IMR-90 (cell line): ENCODE measurements at regions not wholly inside any gene's neighbourhood (a gene's known extent, or its start where the extent isn't known, plus 50 kb on each side); places are given as distances from the start of the nearest gene placed in this dataset.

ENCODE experiments used
- ATAC-seq: fragments of 200-7000 bp; cut with Tn5 transposase; 2 replicates; pipeline ENCODE4 v1.9.1; 2020; ENCODE audit warnings: low read depth, mild to moderate bottlenecking, moderate library complexity
- BruUV-seq: library from RNA; stranded (reverse); fragments of 400-500 nt; replicated peaks from 2 replicates; lab custom pipeline; 2021; lab: Mats Ljungman, UMichigan
- CTCF ChIA-PET: fragments of 300-600 bp; formaldehyde crosslinking; extraction: SDS; loops from one replicate; lab custom pipeline; 2021; ENCODE audit warnings: antibody characterized with exemption; lab: Yijun Ruan, JAX
- POLR2A ChIA-PET: fragments of 300-600 bp; sonication (Branson Sonifier 250); formaldehyde crosslinking; loops from one replicate; lab custom pipeline; 2022; ENCODE audit warnings: antibody characterized with exemption; ENCODE audit not compliant: unreplicated experiment; lab: Charles Lee
- DNase-seq: peaks from one replicate; pipeline ENCODE4 v3.0.0; 2013
- H2AFZ ChIP-seq: replicated peaks from 2 replicates; pipeline ENCODE3; 2013; ENCODE audit warnings: low read length, mild to moderate bottlenecking; ENCODE audit not compliant: poor library complexity
- H2AK5ac ChIP-seq: 2 replicates; pipeline ENCODE4 v1.6.1; 2013; ENCODE audit warnings: low read depth, low read length, inconsistent platforms
- H2AK9ac ChIP-seq: replicated peaks from 2 replicates; pipeline ENCODE3; 2013; ENCODE audit warnings: mild to moderate bottlenecking, low read depth, low read length, moderate library complexity; ENCODE audit not compliant: poor library complexity
- H2BK120ac ChIP-seq: 2 replicates; pipeline ENCODE4 v1.6.1; 2013; ENCODE audit warnings: low read depth, low read length, inconsistent platforms
- H2BK15ac ChIP-seq: 3 replicates; pipeline ENCODE4 v1.6.1; 2013; ENCODE audit warnings: low read depth, low read length, inconsistent platforms
- H2BK20ac ChIP-seq: 2 replicates; pipeline ENCODE4 v1.6.1; 2013; ENCODE audit warnings: low read depth, mild to moderate bottlenecking, inconsistent platforms, low read length, moderate library complexity
- H2BK5ac ChIP-seq: 2 replicates; pipeline ENCODE4 v1.6.1; 2013; ENCODE audit warnings: mild to moderate bottlenecking, low read depth, low read length, inconsistent platforms; ENCODE audit not compliant: poor library complexity, severe bottlenecking
- H3K14ac ChIP-seq: replicated peaks from 2 replicates; pipeline ENCODE4 v1.6.1; 2013; ENCODE audit warnings: low read depth, low read length, inconsistent platforms
- H3K18ac ChIP-seq: 2 replicates; pipeline ENCODE4 v1.6.1; 2013; ENCODE audit warnings: low read depth, low read length, control low read depth
- H3K23ac ChIP-seq: 2 replicates; pipeline ENCODE4 v1.6.1; 2013; ENCODE audit warnings: low read depth, low read length, inconsistent platforms
- H3K27ac ChIP-seq: 2 replicates; pipeline ENCODE4 v1.5.1; 2013; ENCODE audit warnings: mild to moderate bottlenecking, control low read depth, low read length; ENCODE audit not compliant: insufficient read depth
- H3K27me3 ChIP-seq: 2 replicates; pipeline ENCODE4 v1.6.1; 2013; ENCODE audit warnings: low read length; ENCODE audit not compliant: control insufficient read depth, insufficient read depth
- H3K36me3 ChIP-seq: 2 replicates; pipeline ENCODE4 v1.6.1; 2013; ENCODE audit warnings: low read length, mixed read lengths; ENCODE audit not compliant: control insufficient read depth, insufficient read depth
- H3K4ac ChIP-seq: 2 replicates; pipeline ENCODE4 v1.6.1; 2013; ENCODE audit warnings: low read depth, low read length, inconsistent platforms
- H3K4me1 ChIP-seq: 2 replicates; pipeline ENCODE4 v1.6.1; 2013; ENCODE audit warnings: low read length, mixed read lengths; ENCODE audit not compliant: control insufficient read depth, insufficient read depth
- H3K4me2 ChIP-seq: 2 replicates; pipeline ENCODE4 v1.6.1; 2013; ENCODE audit warnings: low read depth, mild to moderate bottlenecking, control low read depth, low read length, moderate library complexity
- H3K4me3 ChIP-seq: 2 replicates; pipeline ENCODE4 v1.5.1; 2013; ENCODE audit warnings: low read depth, mild to moderate bottlenecking, control low read depth, low read length, moderate library complexity; ENCODE audit not compliant: insufficient read depth
- H3K56ac ChIP-seq: 2 replicates; pipeline ENCODE4 v1.6.1; 2013; ENCODE audit warnings: low read length, inconsistent platforms; ENCODE audit not compliant: insufficient read depth; ENCODE audit errors: extremely low read depth
- H3K79me1 ChIP-seq, 2 experiments: 2 replicates each; pipeline ENCODE4 v1.6.1; 2013; ENCODE audit warnings: low read length in 2 of 2, inconsistent platforms in 1 of 2, low read depth in 1 of 2
- H3K9ac ChIP-seq: 2 replicates; pipeline ENCODE4 v1.6.1; 2013; ENCODE audit warnings: low read depth, low read length, control low read depth
- H3K9me1 ChIP-seq: 2 replicates; pipeline ENCODE4 v1.6.1; 2013; ENCODE audit warnings: low read length, inconsistent platforms; ENCODE audit not compliant: insufficient read depth
- H3K9me3 ChIP-seq: 2 replicates; pipeline ENCODE4 v1.6.1; 2013; ENCODE audit warnings: low read length; ENCODE audit not compliant: control insufficient read depth, insufficient read depth
- H4K20me1 ChIP-seq: 2 replicates; pipeline ENCODE4 v1.6.1; 2013; ENCODE audit warnings: low read length, inconsistent platforms; ENCODE audit not compliant: insufficient read depth
- H4K5ac ChIP-seq: 2 replicates; pipeline ENCODE4 v1.6.1; 2013; ENCODE audit warnings: mild to moderate bottlenecking, low read depth, low read length, control low read depth
- H4K8ac ChIP-seq, 2 experiments: 2 replicates each; pipeline ENCODE4 v1.6.1; 2013; ENCODE audit warnings: low read depth in 2 of 2, low read length in 2 of 2, control low read depth in 1 of 2, inconsistent platforms in 1 of 2
- H4K91ac ChIP-seq: 2 replicates; pipeline ENCODE4 v1.6.1; 2013; ENCODE audit warnings: low read depth, low read length, inconsistent platforms; ENCODE audit not compliant: insufficient read depth
- BHLHE40 ChIP-seq: fragments of 150-350 bp; IDR thresholded peaks from 2 replicates; pipeline ENCODE4 v1.6.1; 2016; ENCODE audit warnings: mild to moderate bottlenecking, low read depth, low read length
- CEBPB ChIP-seq: IDR thresholded peaks from 2 replicates; pipeline ENCODE4 v1.6.1; 2012; ENCODE audit warnings: low read depth, low read length, improper control_type of control experiment
- CHD1 ChIP-seq: IDR thresholded peaks from 2 replicates; pipeline ENCODE4 v1.6.1; 2012; ENCODE audit warnings: low read depth, low read length, improper control_type of control experiment
- ELK1 ChIP-seq: fragments of 150-350 bp; IDR thresholded peaks from 2 replicates; pipeline ENCODE4 v1.6.1; 2016; ENCODE audit warnings: low read depth, mild to moderate bottlenecking, low read length, moderate library complexity, borderline replicate concordance
- FOS ChIP-seq: fragments of 150-350 bp; IDR thresholded peaks from 2 replicates; pipeline ENCODE4 v1.6.1; 2016; ENCODE audit warnings: low read depth, low read length
- MAFK ChIP-seq: IDR thresholded peaks from 2 replicates; pipeline ENCODE4 v1.6.1; 2012; ENCODE audit warnings: low read depth, low read length, improper control_type of control experiment
- MAZ ChIP-seq: IDR thresholded peaks from 2 replicates; pipeline ENCODE4 v1.6.1; 2012; ENCODE audit warnings: low read depth, mild to moderate bottlenecking, low read length, improper control_type of control experiment, moderate library complexity, borderline replicate concordance
- MXI1 ChIP-seq: IDR thresholded peaks from 2 replicates; pipeline ENCODE4 v1.6.1; 2012; ENCODE audit warnings: low read depth, mild to moderate bottlenecking, low read length, moderate library complexity, borderline replicate concordance
- NFE2L2 ChIP-seq: fragments of 150-350 bp; IDR thresholded peaks from 2 replicates; pipeline ENCODE4 v1.6.1; 2016; ENCODE audit warnings: low read depth, mild to moderate bottlenecking, low read length
- POLR2A ChIP-seq: IDR thresholded peaks from 2 replicates; pipeline ENCODE4 v1.6.1; 2012; ENCODE audit warnings: mild to moderate bottlenecking, low read depth, low read length
- RAD21 ChIP-seq: IDR thresholded peaks from 2 replicates; pipeline ENCODE4 v1.6.1; 2012; ENCODE audit warnings: low read length, improper control_type of control experiment
- RCOR1 ChIP-seq: IDR thresholded peaks from 2 replicates; pipeline ENCODE4 v1.6.1; 2012; ENCODE audit warnings: mild to moderate bottlenecking, low read length, improper control_type of control experiment; ENCODE audit not compliant: insufficient replicate concordance
- RFX5 ChIP-seq: IDR thresholded peaks from 2 replicates; pipeline ENCODE4 v1.8.0; 2012; ENCODE audit warnings: low read depth, mild to moderate bottlenecking, low read length, moderate library complexity
- SMC3 ChIP-seq: fragments of 150-350 bp; IDR thresholded peaks from 2 replicates; pipeline ENCODE4 v1.6.1; 2016; ENCODE audit warnings: low read depth, mild to moderate bottlenecking, antibody characterized with exemption, low read length, moderate library complexity
- USF2 ChIP-seq: fragments of 150-350 bp; IDR thresholded peaks from 2 replicates; pipeline ENCODE4 v1.6.1; 2017; ENCODE audit warnings: mild to moderate bottlenecking, antibody characterized with exemption, low read length, low read depth
- WGBS, 2 experiments: methylation state at CpG; one replicate each; pipeline versions ENCODE4 v1.1.5 to v1.1.7; 2013; ENCODE audit warnings: missing lambda C conversion rate in 2 of 2; ENCODE audit not compliant: insufficient read length in 1 of 2; ENCODE audit errors: extremely low coverage in 2 of 2; 5-methylcytosine and 5-hydroxymethylcytosine counted together
- dilution Hi-C: fragments of 300-500 bp; cut with HindIII; formaldehyde crosslinking; loops from one replicate; pipeline ENCODE4 v1.14.3; 2018; ENCODE audit warnings: low sequenced_read_pairs; ENCODE audit not compliant: unreplicated experiment
- in situ Hi-C: fragments of 300-500 bp; cut with MboI; formaldehyde crosslinking; loops from 3 replicates; pipeline ENCODE4 v1.14.3; 2019; ENCODE audit warnings: low sequenced_read_pairs, inconsistent platforms, mixed read lengths
- intact Hi-C: fragments of 100-400 bp; cut with micrococcal nuclease; formaldehyde crosslinking; loops from 2 replicates; pipeline ENCODE4 v1.10.0; 2022

- Histone ChIP-seq H2BK120ac (no peak overlapping the region), H3K4me1 (no peaks in the 10 kb centered on the region), H2BK5ac (no peak overlapping the region), H3K14ac (no peak overlapping the region), H3K4ac (no peak overlapping the region), H2AK9ac (no peak overlapping the region), H3K79me1 (no peaks in the 10 kb centered on the region), H3K9me1 (no peaks in the 10 kb centered on the region), H3K56ac (no peak overlapping the region), H3K27me3 (no peaks in the 10 kb centered on the region), H3K27ac (no peak overlapping the region), H3K23ac (no peak overlapping the region), H3K9me3 (no peaks in the 10 kb centered on the region), H4K20me1 (no peaks in the 10 kb centered on the region), H2AK5ac (no peak overlapping the region), H2BK15ac (no peak overlapping the region), H3K4me2 (no peak overlapping the region), H4K8ac (no peak overlapping the region), H3K18ac (no peak overlapping the region), H4K91ac (no peak overlapping the region), H3K4me3 (no peak overlapping the region), H3K9ac (no peak overlapping the region), H2AFZ (no peak overlapping the region), H4K5ac (no peak overlapping the region), H3K36me3 (no peaks in the 10 kb centered on the region), H2BK20ac (no peak overlapping the region)
- in situ Hi-C loops: no loop called here
- 0% methylated on average over 3 of the region's 7 CpGs; no CpG with 5 or more reads in 1 of the 2 experiments for WGBS, 2 experiments
- intact Hi-C loops: no loop called here
- DNase-seq (no peak), ATAC-seq (no peak)
- TF ChIP-seq ELK1 (no peak), BHLHE40 (no peak), POLR2A (no peak), MAFK (no peak), SMC3 (no peak), CEBPB (no peak), CHD1 (no peak), FOS (no peak), RCOR1 (no peak), MAZ (no peak), RAD21 (no peak), RFX5 (no peak), NFE2L2 (no peak), MXI1 (no peak), USF2 (no peak)
- CTCF ChIA-PET: no interaction called here
- BruUV-seq: no TSS peak
- POLR2A ChIA-PET: no interaction called here
- dilution Hi-C loops: no loop called here
These were observed 220.3 kb downstream of the POU4F1 start for GRCh38 chr13:78383071-78383484.
